BE2C (cell line): ENCODE measurements at regions not wholly inside any gene's neighbourhood (a gene's known extent, or its start where the extent isn't known, plus 50 kb on each side); places are given as distances from the start of the nearest gene placed in this dataset.

ENCODE experiments used
- DNase-seq: peaks from one replicate; pipeline ENCODE4 v3.0.0-alpha.2; 2020
- H3K27me3 ChIP-seq: fragments of 250-450 bp; sonication (Bioruptor Pico); 2 replicates; pipeline ENCODE4 v1.5.1; 2020; ENCODE audit warnings: mild to moderate bottlenecking
- H3K36me3 ChIP-seq: fragments of 250-450 bp; sonication (Bioruptor Pico); 2 replicates; pipeline ENCODE4 v1.5.1; 2020; ENCODE audit warnings: mild to moderate bottlenecking
- H3K4me1 ChIP-seq: fragments of 250-450 bp; sonication (Bioruptor Pico); 2 replicates; pipeline ENCODE4 v1.5.1; 2020
- H3K4me3 ChIP-seq: 2 replicates; pipeline ENCODE4 v1.5.1; 2011; ENCODE audit warnings: low read depth, low read length
- H3K9me3 ChIP-seq: fragments of 250-450 bp; sonication (Bioruptor Pico); 2 replicates; pipeline ENCODE4 v1.5.1; 2020
- TF ChIP-seq, protein P1 (sequence below): IDR thresholded peaks from 2 replicates; pipeline ENCODE4 v1.5.1; 2012; ENCODE audit warnings: mild to moderate bottlenecking, low read depth, low read length

DNA sequence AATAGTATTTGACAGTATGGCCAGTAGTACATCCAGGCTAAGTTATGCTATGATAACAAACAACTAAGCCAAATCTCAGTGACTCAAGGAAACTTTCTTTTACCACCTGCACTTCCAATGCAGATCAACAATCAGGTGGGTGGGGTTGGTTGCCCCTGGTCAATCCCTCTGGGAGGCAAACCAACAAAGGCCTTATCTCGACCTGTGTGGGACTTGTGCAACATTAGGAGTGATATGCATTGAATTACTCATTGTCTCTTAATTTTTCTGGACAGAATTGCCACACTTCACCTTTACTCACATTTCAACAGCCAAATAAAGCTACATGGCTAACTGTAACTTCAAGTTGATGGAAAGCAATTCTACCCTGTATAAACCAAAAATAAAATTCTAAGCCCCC is 1049.3 kb upstream of the CDH2 start:
- TF ChIP-seq, protein P1, sequence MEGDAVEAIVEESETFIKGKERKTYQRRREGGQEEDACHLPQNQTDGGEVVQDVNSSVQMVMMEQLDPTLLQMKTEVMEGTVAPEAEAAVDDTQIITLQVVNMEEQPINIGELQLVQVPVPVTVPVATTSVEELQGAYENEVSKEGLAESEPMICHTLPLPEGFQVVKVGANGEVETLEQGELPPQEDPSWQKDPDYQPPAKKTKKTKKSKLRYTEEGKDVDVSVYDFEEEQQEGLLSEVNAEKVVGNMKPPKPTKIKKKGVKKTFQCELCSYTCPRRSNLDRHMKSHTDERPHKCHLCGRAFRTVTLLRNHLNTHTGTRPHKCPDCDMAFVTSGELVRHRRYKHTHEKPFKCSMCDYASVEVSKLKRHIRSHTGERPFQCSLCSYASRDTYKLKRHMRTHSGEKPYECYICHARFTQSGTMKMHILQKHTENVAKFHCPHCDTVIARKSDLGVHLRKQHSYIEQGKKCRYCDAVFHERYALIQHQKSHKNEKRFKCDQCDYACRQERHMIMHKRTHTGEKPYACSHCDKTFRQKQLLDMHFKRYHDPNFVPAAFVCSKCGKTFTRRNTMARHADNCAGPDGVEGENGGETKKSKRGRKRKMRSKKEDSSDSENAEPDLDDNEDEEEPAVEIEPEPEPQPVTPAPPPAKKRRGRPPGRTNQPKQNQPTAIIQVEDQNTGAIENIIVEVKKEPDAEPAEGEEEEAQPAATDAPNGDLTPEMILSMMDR: no peak
- Histone ChIP-seq H3K4me1 (no peaks in the 10 kb centered on the region), H3K27me3 (no peaks in the 10 kb centered on the region), H3K4me3 (no peak overlapping the region), H3K36me3 (no peaks in the 10 kb centered on the region), H3K9me3 (no peaks in the 10 kb centered on the region)
- DNase-seq: no peak

DNA sequence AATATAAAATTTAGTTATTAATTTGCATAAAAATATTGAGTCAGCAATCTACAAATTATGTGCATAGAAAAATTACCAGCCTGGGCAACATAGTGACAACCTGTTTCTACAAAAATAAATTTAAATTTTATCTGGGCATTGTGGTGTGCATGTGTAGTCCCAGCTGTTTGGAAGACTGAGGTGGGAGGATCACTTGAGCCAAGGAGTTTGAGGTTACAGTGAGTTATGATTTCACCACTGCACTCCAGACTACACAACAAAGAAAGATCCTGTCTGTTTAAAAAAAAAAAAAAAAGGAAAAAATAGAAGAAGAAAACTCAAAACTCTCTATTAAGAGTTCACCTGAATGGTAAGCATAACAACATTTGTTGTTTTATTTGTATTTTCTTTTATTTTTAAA is 1048.4 kb upstream of the CDH2 start:
- no peak for DNase-seq
- no peak overlapping the region for H3K4me3 ChIP-seq
- H3K27me3 ChIP-seq: no peaks in the 10 kb centered on the region
- no peaks in the 10 kb centered on the region for H3K4me1 ChIP-seq
- H3K36me3 ChIP-seq: no peaks in the 10 kb centered on the region
- no peaks in the 10 kb centered on the region for H3K9me3 ChIP-seq
- TF ChIP-seq, protein P1: no peak

DNA sequence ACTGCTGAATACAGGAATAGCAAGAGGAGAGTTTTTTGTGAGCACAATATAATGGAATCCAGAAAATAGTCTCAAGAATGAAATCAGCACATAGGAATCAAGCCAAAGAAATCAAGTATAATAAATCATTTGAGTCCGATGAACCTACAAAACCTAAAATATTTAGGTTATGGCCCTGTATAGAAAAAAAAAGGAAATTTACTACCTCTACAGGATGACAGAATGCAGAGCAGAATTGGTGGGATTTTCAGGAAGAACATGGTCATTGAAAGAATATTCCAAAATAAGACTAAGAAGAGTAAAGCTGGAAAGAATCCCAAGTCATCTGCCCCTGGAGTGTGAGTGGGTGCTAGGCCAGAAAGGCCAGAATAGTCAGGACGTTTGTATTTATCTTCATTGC is 1041.2 kb upstream of the CDH2 start:
- Histone ChIP-seq H3K36me3 (no peaks in the 10 kb centered on the region), H3K27me3 (no peaks in the 10 kb centered on the region), H3K4me1 (no peaks in the 10 kb centered on the region), H3K9me3 (no peaks in the 10 kb centered on the region), H3K4me3 (no peak overlapping the region)
- TF ChIP-seq, protein P1: no peak
- DNase-seq: no peak

DNA sequence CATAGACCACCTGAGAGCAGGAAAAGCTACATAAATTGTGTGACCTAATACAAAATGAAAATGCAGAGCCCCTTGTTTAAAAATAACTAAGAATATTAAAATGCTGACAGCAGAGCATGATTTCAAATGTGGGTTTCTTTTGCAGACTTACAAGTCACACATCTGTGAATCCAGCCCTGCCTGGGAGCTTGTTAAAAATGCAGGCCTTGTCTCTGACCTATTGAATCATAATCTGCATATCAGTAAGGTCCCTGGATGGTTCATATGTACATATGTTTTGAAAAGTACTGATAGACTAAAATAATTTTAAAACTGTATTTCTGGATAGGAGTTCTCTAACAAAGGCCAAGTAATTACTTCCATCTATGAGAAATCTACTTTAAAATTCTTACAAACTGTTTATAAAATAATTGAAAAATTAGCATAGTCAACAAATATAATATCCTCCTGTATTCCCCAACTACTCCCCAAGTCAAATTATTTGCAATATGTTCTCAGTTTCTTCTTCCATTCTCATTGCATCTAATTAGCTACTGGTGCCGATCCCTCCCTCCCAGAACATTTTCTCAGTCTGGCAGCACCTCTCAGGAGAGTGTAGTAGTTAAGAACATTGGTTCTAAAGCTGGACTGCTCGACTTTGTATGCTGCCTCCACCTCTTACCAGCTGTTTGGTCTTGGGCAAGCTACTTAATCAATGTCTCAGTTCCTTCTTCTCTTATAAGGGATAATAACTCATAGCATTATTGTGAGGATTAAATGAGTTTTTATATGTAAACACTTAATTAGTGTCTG is 1040.4 kb upstream of the CDH2 start:
- Histone ChIP-seq H3K4me1 (no peaks in the 10 kb centered on the region), H3K36me3 (no peaks in the 10 kb centered on the region), H3K9me3 (no peaks in the 10 kb centered on the region), H3K27me3 (no peaks in the 10 kb centered on the region), H3K4me3 (no peak overlapping the region)
- no peak for DNase-seq
- TF ChIP-seq, protein P1: no peak

DNA sequence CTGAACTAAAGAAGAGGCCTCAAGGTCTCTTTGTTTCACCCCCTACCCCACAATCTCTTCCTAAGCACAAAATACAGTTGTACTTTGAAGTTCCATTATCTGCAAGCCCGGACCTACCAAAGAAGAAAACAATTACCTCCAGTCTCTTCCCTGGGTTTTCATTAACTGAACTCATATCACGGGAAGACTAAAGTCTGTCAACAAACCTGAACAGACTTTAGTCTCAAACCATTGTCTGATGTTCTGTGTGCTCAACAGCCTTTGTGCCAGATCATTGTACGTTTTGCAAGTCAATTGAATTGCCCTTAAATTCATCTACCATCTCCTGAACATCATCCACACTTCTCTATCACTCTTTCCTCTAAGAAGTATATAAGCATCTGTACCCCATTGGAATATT is 1021.9 kb upstream of the CDH2 start:
- Histone ChIP-seq H3K4me3 (no peak overlapping the region), H3K36me3 (no peaks in the 10 kb centered on the region), H3K4me1 (no peaks in the 10 kb centered on the region), H3K9me3 (no peaks in the 10 kb centered on the region), H3K27me3 (no peaks in the 10 kb centered on the region)
- DNase-seq: no peak
- TF ChIP-seq, protein P1: no peak

DNA sequence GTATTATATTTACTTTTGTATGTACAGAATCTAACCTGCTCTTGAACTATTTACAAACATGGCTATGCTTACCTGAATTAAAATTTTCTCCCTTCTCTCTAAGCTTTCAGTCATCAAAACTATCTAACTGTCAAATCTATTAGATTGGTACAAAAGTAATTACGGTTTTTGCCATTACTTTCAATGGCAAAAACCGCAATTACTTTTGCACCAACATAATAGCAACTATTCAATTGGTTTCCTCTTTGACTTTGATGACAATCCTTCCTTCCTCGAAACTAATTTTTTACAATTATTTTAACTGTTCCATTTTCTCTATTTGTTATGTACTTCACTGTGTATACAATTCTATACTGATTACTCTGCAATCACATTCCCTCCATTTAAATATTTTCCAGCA is 1019.4 kb upstream of the CDH2 start:
- H3K9me3 ChIP-seq: no peaks in the 10 kb centered on the region
- H3K36me3 ChIP-seq: no peaks in the 10 kb centered on the region
- TF ChIP-seq, protein P1: no peak
- H3K4me3 ChIP-seq: no peak overlapping the region
- H3K4me1 ChIP-seq: no peaks in the 10 kb centered on the region
- no peak for DNase-seq
- H3K27me3 ChIP-seq: no peaks in the 10 kb centered on the region
